Sigmoid colon (tissue), 6 donors: ENCODE measurements at regions not wholly inside any gene's neighbourhood (a gene's known extent, or its start where the extent isn't known, plus 50 kb on each side); places are given as distances from the start of the nearest gene placed in this dataset.

Source experiments
- DNase-seq: peaks from one replicate; pipeline ENCODE4 v3.0.0-alpha.2; 2019
- H3K27ac ChIP-seq, 4 donors: fragments of 200-600 bp; sonication (generic); one replicate each; pipeline ENCODE4 v1.5.1; 2016 to 2019; ENCODE audit warnings: mild to moderate bottlenecking in 1 of 4
- H3K27me3 ChIP-seq, 3 donors: fragments of 200-600 bp; sonication (generic); one replicate each; pipeline ENCODE4 v1.5.1; 2019; ENCODE audit warnings: mild to moderate bottlenecking in 1 of 3
- H3K36me3 ChIP-seq, 4 donors: fragments of 200-600 bp; sonication (generic); one replicate each; pipeline ENCODE4 v1.5.1; 2016 to 2019
- H3K4me1 ChIP-seq, 4 donors: fragments of 200-600 bp; sonication (generic); one replicate each; pipeline ENCODE4 v1.5.1; 2017 to 2019
- H3K4me3 ChIP-seq, 4 donors: fragments of 200-600 bp; sonication (generic); one replicate each; pipeline ENCODE4 v1.5.1; 2017 to 2019; ENCODE audit warnings: mild to moderate bottlenecking in 2 of 4, moderate library complexity in 1 of 4
- H3K9me3 ChIP-seq, 4 donors: fragments of 200-600 bp in 3 of 4; sonication (generic) in 3 of 4; one replicate each; pipeline versions ENCODE4 v1.5.1 to v1.6.1; 2013 to 2019
- EP300 ChIP-seq, 4 donors: sonication (generic); formaldehyde crosslinking; IDR thresholded peaks; one replicate each; pipeline ENCODE4 v1.6.1; 2017; ENCODE audit warnings: antibody characterized with exemption in 4 of 4
- POLR2A ChIP-seq, 2 donors: fragments of 450-650 bp; IDR thresholded peaks; one replicate each; pipeline ENCODE4 v1.6.1; 2016; ENCODE audit warnings: antibody characterized with exemption in 2 of 2, mild to moderate bottlenecking in 2 of 2, moderate library complexity in 2 of 2
- POLR2AphosphoS5 ChIP-seq, 4 donors: sonication (generic); formaldehyde crosslinking; IDR thresholded peaks; one replicate each; pipeline ENCODE4 v1.6.1; 2017; ENCODE audit warnings: antibody characterized with exemption in 4 of 4
- WGBS, 2 donors: extraction: QIAGEN DNeasy Blood & Tissue Kit; methylation state at CpG; one replicate each; pipeline ENCODE4 v1.1.7; 2013; 5-methylcytosine and 5-hydroxymethylcytosine counted together
- intact Hi-C: fragments of 100-400 bp; cut with DNase I; formaldehyde crosslinking; loops from one replicate; pipeline ENCODE4 v1.15.1; 2023
- TF ChIP-seq, protein P1 (sequence below), 4 experiments: fragments of 450-650 bp in 3 of 4; fragments of 200-600 bp in 1 of 4; IDR thresholded peaks; one replicate each; pipeline ENCODE4 v1.5.1; 2016 to 2019; ENCODE audit warnings: antibody characterized with exemption in 4 of 4, mild to moderate bottlenecking in 3 of 4, moderate library complexity in 2 of 4
- donor health status: healthy with polysubstance abuse.
- donor health status: healthy.

DNA sequence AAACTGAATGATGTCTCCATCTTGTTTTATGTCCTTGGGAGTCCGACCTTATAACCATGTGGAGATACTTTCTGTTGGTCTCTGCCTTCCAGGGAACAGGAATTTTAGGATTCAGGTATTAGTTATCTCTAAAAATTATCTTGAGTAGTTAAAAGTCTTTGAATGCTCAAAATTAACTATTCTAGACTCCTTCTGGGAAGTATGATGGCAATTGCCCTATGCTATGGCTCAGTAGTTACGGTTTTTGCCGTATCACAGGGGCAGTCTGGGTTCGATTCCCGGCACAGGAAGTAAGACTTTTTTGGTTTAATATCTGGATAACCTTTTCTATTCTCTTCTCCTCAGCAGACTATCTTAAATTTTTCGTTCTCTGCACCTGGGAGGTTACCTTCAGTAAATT lies 708.7 kb upstream of the LRATD1 start:
- WGBS, 2 donors = 75 to 83% methylated on average over 6 of the region's 6 CpGs
- Histone ChIP-seq H3K4me1 (no peaks in the 10 kb centered on the region), H3K4me3 (no peak overlapping the region), H3K9me3 (no peaks in the 10 kb centered on the region), H3K27me3 (no peaks in the 10 kb centered on the region), H3K36me3 (no peaks in the 10 kb centered on the region), H3K27ac (no peak overlapping the region)
- DNase-seq = no peak
- intact Hi-C loops = no loop called here
- TF ChIP-seq EP300 (IDR thresholded peaks at IDR 0.05) = no peak
- TF ChIP-seq, protein P1, sequence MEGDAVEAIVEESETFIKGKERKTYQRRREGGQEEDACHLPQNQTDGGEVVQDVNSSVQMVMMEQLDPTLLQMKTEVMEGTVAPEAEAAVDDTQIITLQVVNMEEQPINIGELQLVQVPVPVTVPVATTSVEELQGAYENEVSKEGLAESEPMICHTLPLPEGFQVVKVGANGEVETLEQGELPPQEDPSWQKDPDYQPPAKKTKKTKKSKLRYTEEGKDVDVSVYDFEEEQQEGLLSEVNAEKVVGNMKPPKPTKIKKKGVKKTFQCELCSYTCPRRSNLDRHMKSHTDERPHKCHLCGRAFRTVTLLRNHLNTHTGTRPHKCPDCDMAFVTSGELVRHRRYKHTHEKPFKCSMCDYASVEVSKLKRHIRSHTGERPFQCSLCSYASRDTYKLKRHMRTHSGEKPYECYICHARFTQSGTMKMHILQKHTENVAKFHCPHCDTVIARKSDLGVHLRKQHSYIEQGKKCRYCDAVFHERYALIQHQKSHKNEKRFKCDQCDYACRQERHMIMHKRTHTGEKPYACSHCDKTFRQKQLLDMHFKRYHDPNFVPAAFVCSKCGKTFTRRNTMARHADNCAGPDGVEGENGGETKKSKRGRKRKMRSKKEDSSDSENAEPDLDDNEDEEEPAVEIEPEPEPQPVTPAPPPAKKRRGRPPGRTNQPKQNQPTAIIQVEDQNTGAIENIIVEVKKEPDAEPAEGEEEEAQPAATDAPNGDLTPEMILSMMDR (IDR thresholded peaks at IDR 0.05) = no peak
- TF ChIP-seq POLR2AphosphoS5 (IDR thresholded peaks at IDR 0.05) = no peak
- TF ChIP-seq POLR2A (IDR thresholded peaks at IDR 0.05) = no peak

DNA sequence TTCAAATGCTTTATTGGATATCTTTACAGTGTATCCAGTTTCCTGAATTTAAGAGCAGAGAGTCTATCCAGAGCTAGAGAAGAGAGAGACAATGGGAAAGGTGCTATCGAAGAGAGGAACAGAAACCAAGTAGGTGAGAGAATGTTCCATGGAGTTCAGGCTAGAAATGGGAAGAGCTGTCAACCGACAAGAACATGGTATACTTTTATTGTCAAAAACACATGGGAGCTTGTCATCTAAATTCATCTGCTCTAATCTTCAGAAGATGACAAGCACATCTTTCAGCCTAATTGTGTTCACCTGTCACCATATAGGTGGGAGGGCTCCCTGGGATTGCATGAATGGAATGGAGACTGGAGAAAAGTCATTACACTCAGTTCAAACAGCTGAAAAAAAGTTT lies 690.4 kb upstream of the LRATD1 start:
- no peaks in the 10 kb centered on the region for H3K36me3 ChIP-seq
- WGBS, 2 donors = 86 to 91% methylated on average over 2 of the region's 2 CpGs
- no peak overlapping the region for H3K4me3 ChIP-seq
- DNase-seq = no peak
- H3K9me3 ChIP-seq = no peaks in the 10 kb centered on the region
- TF ChIP-seq, protein P1 (IDR thresholded peaks at IDR 0.05) = no peak
- no peak for TF ChIP-seq POLR2AphosphoS5 (IDR thresholded peaks at IDR 0.05)
- TF ChIP-seq EP300 (IDR thresholded peaks at IDR 0.05) = no peak
- no peak for TF ChIP-seq POLR2A (IDR thresholded peaks at IDR 0.05)
- no peaks in the 10 kb centered on the region for H3K4me1 ChIP-seq
- intact Hi-C loops = no loop called here
- no peak overlapping the region for H3K27ac ChIP-seq
- no peaks in the 10 kb centered on the region for H3K27me3 ChIP-seq

DNA sequence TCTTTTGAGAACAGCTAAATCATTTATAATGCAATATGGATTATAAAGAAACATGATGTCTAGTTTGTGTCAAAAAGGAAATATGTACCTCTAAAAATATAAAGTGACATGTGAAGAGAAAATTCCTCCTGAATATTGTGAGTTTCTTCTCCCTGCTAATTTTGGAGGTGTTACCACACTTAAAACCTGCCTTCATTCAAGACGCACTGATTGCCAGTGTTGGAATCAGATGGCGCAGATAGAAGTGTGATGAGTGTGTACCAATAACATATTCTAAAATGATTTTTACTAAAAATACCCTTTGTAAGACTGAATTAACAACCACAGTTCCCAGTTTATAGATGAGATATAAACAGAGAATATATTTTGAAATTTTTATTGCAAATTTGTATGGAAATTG lies 681.8 kb upstream of the LRATD1 start:
- intact Hi-C loops = no loop called here
- TF ChIP-seq POLR2AphosphoS5 (IDR thresholded peaks at IDR 0.05) = no peak
- TF ChIP-seq POLR2A (IDR thresholded peaks at IDR 0.05) = no peak
- no peak for TF ChIP-seq EP300 (IDR thresholded peaks at IDR 0.05)
- TF ChIP-seq, protein P1 (IDR thresholded peaks at IDR 0.05) = no peak
- WGBS, 2 donors = 98 to 99% methylated on average over 2 of the region's 2 CpGs
- Histone ChIP-seq H3K27me3 (no peaks in the 10 kb centered on the region), H3K27ac (no peak overlapping the region), H3K4me3 (no peak overlapping the region), H3K9me3 (no peaks in the 10 kb centered on the region), H3K4me1 (no peaks in the 10 kb centered on the region), H3K36me3 (no peaks in the 10 kb centered on the region)
- DNase-seq = no peak

DNA sequence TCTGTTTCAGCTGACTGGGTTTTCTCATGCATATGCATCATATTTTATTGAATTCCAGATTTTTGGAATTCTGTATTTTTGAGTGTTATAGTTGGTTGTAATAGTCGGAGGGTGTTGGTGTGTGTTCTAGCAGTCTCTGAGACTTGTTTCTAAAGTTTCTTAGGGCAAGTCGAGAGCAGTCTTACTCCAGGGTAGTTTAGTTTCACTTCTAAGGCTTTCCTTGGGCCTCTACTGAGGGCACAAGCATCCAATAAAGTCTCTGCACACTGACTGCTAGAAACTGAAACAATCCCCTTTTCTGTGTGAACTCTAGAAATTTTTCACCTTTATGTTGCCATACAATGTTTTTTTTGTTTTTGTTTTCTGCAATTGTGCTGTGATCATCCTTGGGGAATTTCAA lies 663.7 kb upstream of the LRATD1 start:
- H3K9me3 ChIP-seq = no peaks in the 10 kb centered on the region
- DNase-seq = no peak
- no peaks in the 10 kb centered on the region for H3K4me1 ChIP-seq
- H3K36me3 ChIP-seq = no peaks in the 10 kb centered on the region
- intact Hi-C loops = no loop called here
- H3K4me3 ChIP-seq = no peak overlapping the region
- WGBS, 2 donors = 69 to 75% methylated on average over 2 of the region's 2 CpGs
- TF ChIP-seq, protein P1 (IDR thresholded peaks at IDR 0.05) = no peak
- TF ChIP-seq POLR2A (IDR thresholded peaks at IDR 0.05) = no peak
- no peaks in the 10 kb centered on the region for H3K27me3 ChIP-seq
- H3K27ac ChIP-seq = no peak overlapping the region

DNA sequence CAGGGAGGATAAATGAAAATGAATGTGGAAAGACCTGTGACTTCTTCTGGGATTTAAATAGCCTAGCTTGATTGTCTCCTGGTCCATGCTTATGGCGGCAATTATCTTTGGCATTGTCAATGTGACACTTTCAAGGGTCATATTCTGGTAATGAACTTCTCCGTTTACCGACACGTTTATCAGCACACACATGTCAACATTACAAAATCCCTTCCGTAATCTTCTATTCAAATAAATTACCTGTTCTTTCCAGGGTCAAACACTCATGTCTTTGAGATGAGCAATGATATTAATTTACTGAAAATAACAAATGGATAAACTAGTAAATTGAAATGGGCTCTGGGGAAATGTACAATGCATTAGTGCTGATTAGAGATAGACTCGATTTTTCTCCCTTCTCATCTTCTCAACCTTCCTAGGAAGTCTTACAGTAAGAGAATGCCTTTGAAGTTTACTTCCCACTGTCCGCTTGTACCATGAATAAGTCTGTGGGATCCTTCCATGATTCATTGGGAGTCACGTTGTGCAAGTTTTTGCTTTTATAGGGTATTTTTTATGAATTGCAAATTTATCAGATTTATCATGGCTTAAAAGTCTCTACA lies 646.3 kb upstream of the LRATD1 start:
- Histone ChIP-seq H3K9me3 (peaks cover 0 to 2% (median 0%) of the 10 kb centered on the region in 4 donors), H3K4me3 (no peak overlapping the region), H3K27me3 (no peaks in the 10 kb centered on the region), H3K27ac (no peak overlapping the region), H3K4me1 (no peaks in the 10 kb centered on the region), H3K36me3 (no peaks in the 10 kb centered on the region)
- intact Hi-C loops = no loop called here
- 81 to 83% methylated on average over 8 of the region's 8 CpGs for WGBS, 2 donors
- TF ChIP-seq, protein P1 (IDR thresholded peaks at IDR 0.05) = no peak
- TF ChIP-seq POLR2AphosphoS5 (IDR thresholded peaks at IDR 0.05) = no peak
- no peak for TF ChIP-seq POLR2A (IDR thresholded peaks at IDR 0.05)
- no peak for TF ChIP-seq EP300 (IDR thresholded peaks at IDR 0.05)
- no peak for DNase-seq
